HEK293 (cell line): ENCODE measurements at regions not wholly inside any gene's neighbourhood (a gene's known extent, or its start where the extent isn't known, plus 50 kb on each side); places are given as distances from the start of the nearest gene placed in this dataset.

Experiments used
- CTCF ChIA-PET: fragments of 350-600 bp; formaldehyde crosslinking; extraction: SDS; loops from one replicate; lab custom pipeline; 2021; ENCODE audit warnings: antibody characterized with exemption; lab: Yijun Ruan, JAX
- POLR2A ChIA-PET: fragments of 300-600 bp; formaldehyde crosslinking; extraction: SDS; loops from one replicate; lab custom pipeline; 2020; ENCODE audit warnings: antibody characterized with exemption, inconsistent platforms; lab: Yijun Ruan, JAX
- H3K27ac ChIP-seq: fragments of 200-500 bp; sonication (Bioruptor generic); 2 replicates; pipeline ENCODE4 v1.5.1; 2014; ENCODE audit warnings: low read depth, low read length, control low read depth, inconsistent platforms; ENCODE audit errors: extremely low read depth
- H3K36me3 ChIP-seq, 2 experiments: fragments of 200-500 bp in 1 of 2; sonication (Bioruptor generic) in 1 of 2; 1 replicate in 1 of 2; 2 replicates in 1 of 2; pipeline ENCODE4 v1.5.1; 2014 to 2017; ENCODE audit warnings: inconsistent platforms in 2 of 2, low read length in 2 of 2; ENCODE audit not compliant: control insufficient read depth in 2 of 2, insufficient read depth in 1 of 2
- H3K4me1 ChIP-seq: fragments of 200-500 bp; sonication (Bioruptor generic); 2 replicates; pipeline ENCODE4 v1.5.1; 2014; ENCODE audit warnings: mild to moderate bottlenecking, low read length, inconsistent platforms; ENCODE audit not compliant: control insufficient read depth, insufficient read depth
- H3K4me3 ChIP-seq: 2 replicates; pipeline ENCODE4 v1.5.1; 2011; ENCODE audit warnings: low read depth, mild to moderate bottlenecking, control low read depth, low read length, moderate library complexity
- H3K9me3 ChIP-seq: fragments of 200-500 bp; sonication (Bioruptor generic); 2 replicates; pipeline ENCODE4 v1.5.1; 2014; ENCODE audit warnings: low read depth, low read length, inconsistent platforms; ENCODE audit not compliant: control insufficient read depth, insufficient read depth
- FEZF1 ChIP-seq: fragments of 450-650 bp; formaldehyde crosslinking; IDR thresholded peaks from 2 replicates; pipeline ENCODE4 v1.5.1; 2016; ENCODE audit warnings: missing biosample characterization, missing genetic modification characterization
- GLI2 ChIP-seq: fragments of 450-650 bp; formaldehyde crosslinking; IDR thresholded peaks from 2 replicates; pipeline ENCODE4; 2017; ENCODE audit warnings: missing biosample characterization, missing genetic modification characterization, low read depth, borderline replicate concordance
- HOXA7 ChIP-seq: sonication (generic); formaldehyde crosslinking; IDR thresholded peaks from 2 replicates; pipeline ENCODE4 v1.8.1; 2022; ENCODE audit warnings: missing genetic modification reagents, borderline replicate concordance
- PBX3 ChIP-seq: sonication (generic); formaldehyde crosslinking; IDR thresholded peaks from 2 replicates; pipeline ENCODE4 v1.8.1; 2022; ENCODE audit warnings: mild to moderate bottlenecking, moderate library complexity, missing genetic modification reagents
- PRDM4 ChIP-seq: fragments of 450-650 bp; formaldehyde crosslinking; IDR thresholded peaks from 2 replicates; pipeline ENCODE4 v1.5.1; 2017; ENCODE audit warnings: missing biosample characterization, missing genetic modification characterization
- SP3 ChIP-seq: fragments of 450-650 bp; formaldehyde crosslinking; IDR thresholded peaks from 2 replicates; pipeline ENCODE4 v1.5.1; 2016; ENCODE audit warnings: missing biosample characterization, missing genetic modification characterization
- SP7 ChIP-seq: fragments of 450-650 bp; formaldehyde crosslinking; IDR thresholded peaks from 2 replicates; pipeline ENCODE4 v1.5.1; 2016; ENCODE audit warnings: missing biosample characterization, missing genetic modification characterization
- WT1 ChIP-seq: fragments of 450-650 bp; formaldehyde crosslinking; IDR thresholded peaks from 2 replicates; pipeline ENCODE4 v1.5.1; 2016; ENCODE audit warnings: missing biosample characterization, missing genetic modification characterization
- ZBTB21 ChIP-seq: fragments of 450-650 bp; formaldehyde crosslinking; IDR thresholded peaks from 2 replicates; pipeline ENCODE4 v1.5.1; 2017; ENCODE audit warnings: missing biosample characterization, missing genetic modification characterization
- ZBTB8A ChIP-seq: fragments of 450-650 bp; formaldehyde crosslinking; IDR thresholded peaks from 2 replicates; pipeline ENCODE4 v1.5.1; 2016; ENCODE audit warnings: missing biosample characterization, missing genetic modification characterization
- ZFP41 ChIP-seq: fragments of 450-650 bp; formaldehyde crosslinking; IDR thresholded peaks from 2 replicates; pipeline ENCODE4 v1.5.1; 2016; ENCODE audit warnings: missing biosample characterization, missing genetic modification characterization, borderline replicate concordance
- ZNF184 ChIP-seq: fragments of 450-650 bp; IDR thresholded peaks from 2 replicates; pipeline ENCODE4 v1.5.1; 2018; ENCODE audit warnings: missing biosample characterization, mild to moderate bottlenecking, missing genetic modification characterization
- ZNF221 ChIP-seq: fragments of 450-650 bp; formaldehyde crosslinking; IDR thresholded peaks from 2 replicates; pipeline ENCODE4 v1.5.1; 2017; ENCODE audit warnings: missing biosample characterization, missing genetic modification characterization, borderline replicate concordance
- ZNF302 ChIP-seq: fragments of 450-650 bp; formaldehyde crosslinking; IDR thresholded peaks from 2 replicates; pipeline ENCODE4 v1.5.1; 2016; ENCODE audit warnings: missing biosample characterization, missing genetic modification characterization, low read depth
- ZNF350 ChIP-seq: fragments of 450-650 bp; formaldehyde crosslinking; IDR thresholded peaks from 2 replicates; pipeline ENCODE4 v1.5.0; 2017; ENCODE audit warnings: missing biosample characterization, mild to moderate bottlenecking, missing genetic modification characterization
- ZNF48 ChIP-seq: fragments of 450-650 bp; formaldehyde crosslinking; IDR thresholded peaks from 2 replicates; pipeline ENCODE4 v1.5.1; 2016; ENCODE audit warnings: missing biosample characterization, missing genetic modification characterization
- ZNF510 ChIP-seq: fragments of 450-650 bp; formaldehyde crosslinking; IDR thresholded peaks from 2 replicates; pipeline ENCODE4 v1.5.1; 2018; ENCODE audit warnings: mild to moderate bottlenecking, missing genetic modification characterization, missing biosample characterization; ENCODE audit not compliant: insufficient replicate concordance
- ZNF513 ChIP-seq: fragments of 450-650 bp; IDR thresholded peaks from 2 replicates; pipeline ENCODE4 v1.5.1; 2018; ENCODE audit warnings: missing biosample characterization, missing genetic modification characterization
- ZNF544 ChIP-seq: fragments of 450-650 bp; formaldehyde crosslinking; IDR thresholded peaks from 2 replicates; pipeline ENCODE4 v1.5.0; 2017; ENCODE audit warnings: missing biosample characterization, missing genetic modification characterization
- ZNF621 ChIP-seq: fragments of 450-650 bp; formaldehyde crosslinking; IDR thresholded peaks from 2 replicates; pipeline ENCODE4 v1.5.1; 2017; ENCODE audit warnings: missing biosample characterization, missing genetic modification characterization
- ZNF660 ChIP-seq: fragments of 450-650 bp; IDR thresholded peaks from 2 replicates; pipeline ENCODE4 v1.5.1; 2018; ENCODE audit warnings: missing biosample characterization, mild to moderate bottlenecking, missing genetic modification characterization
- ZNF707 ChIP-seq: fragments of 450-650 bp; formaldehyde crosslinking; IDR thresholded peaks from 2 replicates; pipeline ENCODE4 v1.5.1; 2016; ENCODE audit warnings: missing biosample characterization, missing genetic modification characterization
- ZNF843 ChIP-seq: fragments of 450-650 bp; formaldehyde crosslinking; IDR thresholded peaks from 2 replicates; pipeline ENCODE4 v1.5.1; 2016; ENCODE audit warnings: missing biosample characterization, missing genetic modification characterization
- ZSCAN16 ChIP-seq: fragments of 450-650 bp; formaldehyde crosslinking; IDR thresholded peaks from 2 replicates; pipeline ENCODE4 v1.5.1; 2016; ENCODE audit warnings: missing biosample characterization, missing genetic modification characterization
- ZSCAN30 ChIP-seq: fragments of 450-650 bp; IDR thresholded peaks from 2 replicates; pipeline ENCODE4 v1.5.1; 2018; ENCODE audit warnings: missing biosample characterization, mild to moderate bottlenecking, missing genetic modification characterization, moderate library complexity
- TF ChIP-seq, protein P1 (sequence below): fragments of 450-650 bp; formaldehyde crosslinking; IDR thresholded peaks from 2 replicates; pipeline ENCODE4 v1.5.1; 2016; ENCODE audit warnings: missing biosample characterization, missing genetic modification characterization
- TF ChIP-seq, protein P2 (sequence below): fragments of 450-650 bp; formaldehyde crosslinking; IDR thresholded peaks from 2 replicates; pipeline ENCODE4 v1.5.1; 2016; ENCODE audit warnings: missing biosample characterization, missing genetic modification characterization
- TF ChIP-seq, protein P3 (sequence below): fragments of 450-650 bp; formaldehyde crosslinking; IDR thresholded peaks from 2 replicates; pipeline ENCODE4 v1.5.1; 2017; ENCODE audit warnings: missing biosample characterization, mild to moderate bottlenecking, missing genetic modification characterization, moderate library complexity
- TF ChIP-seq, protein P4 (sequence below): fragments of 450-650 bp; formaldehyde crosslinking; IDR thresholded peaks from 2 replicates; pipeline ENCODE4 v1.5.1; 2016; ENCODE audit warnings: missing biosample characterization, missing genetic modification characterization

- Histone ChIP-seq H3K4me1 (peaks cover 33% of the 10 kb centered on the region), H3K36me3 (no peaks in the 10 kb centered on the region), H3K27ac (no peak overlapping the region; the same call in 1 of the 2 replicates), H3K9me3 (no peaks in the 10 kb centered on the region), H3K4me3 (no peak overlapping the region)
- POLR2A ChIA-PET = no interaction called here
- CTCF ChIA-PET = interaction anchor here (0.9 to 3.3 kb wide), 5 partner anchors 11 to 786 kb away, joined by 3 to 19 read pairs (median 4); no protein-coding TSS in a partner anchor
- TF ChIP-seq ZNF513 (tag by site-specific recombination) (no peak), SP7 (tag by site-specific recombination) (no peak), FEZF1 (peak; percentile 65), GLI2 (tag by site-specific recombination) (no peak), HOXA7 (no peak), ZNF350 (no peak), ZNF660 (tag by site-specific recombination) (no peak), ZBTB21 (tag by site-specific recombination) (no peak), PRDM4 (tag by site-specific recombination) (no peak; the same call in 1 of the 2 replicates), ZNF621 (tag by site-specific recombination) (no peak), ZNF544 (tag by site-specific recombination) (no peak), PBX3 (CRISPR knock-in tag) (no peak), ZNF221 (tag by site-specific recombination) (no peak), ZNF302 (tag by site-specific recombination) (no peak), ZNF843 (tag by site-specific recombination) (peak; percentile 34), SP3 (tag by site-specific recombination) (no peak), ZNF707 (no peak), ZNF184 (tag by site-specific recombination) (no peak), WT1 (no peak), ZSCAN30 (tag by site-specific recombination) (no peak), ZSCAN16 (no peak), ZNF510 (tag by site-specific recombination) (no peak), ZNF48 (tag by site-specific recombination) (no peak), ZBTB8A (tag by site-specific recombination) (peak; percentile 21), ZFP41 (tag by site-specific recombination) (no peak)
- TF ChIP-seq, protein P1, sequence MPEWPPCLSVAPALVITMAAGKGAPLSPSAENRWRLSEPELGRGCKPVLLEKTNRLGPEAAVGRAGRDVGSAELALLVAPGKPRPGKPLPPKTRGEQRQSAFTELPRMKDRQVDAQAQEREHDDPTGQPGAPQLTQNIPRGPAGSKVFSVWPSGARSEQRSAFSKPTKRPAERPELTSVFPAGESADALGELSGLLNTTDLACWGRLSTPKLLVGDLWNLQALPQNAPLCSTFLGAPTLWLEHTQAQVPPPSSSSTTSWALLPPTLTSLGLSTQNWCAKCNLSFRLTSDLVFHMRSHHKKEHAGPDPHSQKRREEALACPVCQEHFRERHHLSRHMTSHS (tag by site-specific recombination) = no peak
- TF ChIP-seq, protein P2, sequence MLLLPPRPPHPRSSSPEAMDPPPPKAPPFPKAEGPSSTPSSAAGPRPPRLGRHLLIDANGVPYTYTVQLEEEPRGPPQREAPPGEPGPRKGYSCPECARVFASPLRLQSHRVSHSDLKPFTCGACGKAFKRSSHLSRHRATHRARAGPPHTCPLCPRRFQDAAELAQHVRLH = 0 out of 2 replicates have a peak, but pooled peaks have one; percentile 38
- TF ChIP-seq, protein P3, sequence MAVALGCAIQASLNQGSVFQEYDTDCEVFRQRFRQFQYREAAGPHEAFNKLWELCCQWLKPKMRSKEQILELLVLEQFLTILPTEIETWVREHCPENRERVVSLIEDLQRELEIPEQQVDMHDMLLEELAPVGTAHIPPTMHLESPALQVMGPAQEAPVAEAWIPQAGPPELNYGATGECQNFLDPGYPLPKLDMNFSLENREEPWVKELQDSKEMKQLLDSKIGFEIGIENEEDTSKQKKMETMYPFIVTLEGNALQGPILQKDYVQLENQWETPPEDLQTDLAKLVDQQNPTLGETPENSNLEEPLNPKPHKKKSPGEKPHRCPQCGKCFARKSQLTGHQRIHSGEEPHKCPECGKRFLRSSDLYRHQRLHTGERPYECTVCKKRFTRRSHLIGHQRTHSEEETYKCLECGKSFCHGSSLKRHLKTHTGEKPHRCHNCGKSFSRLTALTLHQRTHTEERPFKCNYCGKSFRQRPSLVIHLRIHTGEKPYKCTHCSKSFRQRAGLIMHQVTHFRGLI (tag by site-specific recombination) = peak; percentile 64; the same call in 1 of the 2 replicates
- TF ChIP-seq, protein P4, sequence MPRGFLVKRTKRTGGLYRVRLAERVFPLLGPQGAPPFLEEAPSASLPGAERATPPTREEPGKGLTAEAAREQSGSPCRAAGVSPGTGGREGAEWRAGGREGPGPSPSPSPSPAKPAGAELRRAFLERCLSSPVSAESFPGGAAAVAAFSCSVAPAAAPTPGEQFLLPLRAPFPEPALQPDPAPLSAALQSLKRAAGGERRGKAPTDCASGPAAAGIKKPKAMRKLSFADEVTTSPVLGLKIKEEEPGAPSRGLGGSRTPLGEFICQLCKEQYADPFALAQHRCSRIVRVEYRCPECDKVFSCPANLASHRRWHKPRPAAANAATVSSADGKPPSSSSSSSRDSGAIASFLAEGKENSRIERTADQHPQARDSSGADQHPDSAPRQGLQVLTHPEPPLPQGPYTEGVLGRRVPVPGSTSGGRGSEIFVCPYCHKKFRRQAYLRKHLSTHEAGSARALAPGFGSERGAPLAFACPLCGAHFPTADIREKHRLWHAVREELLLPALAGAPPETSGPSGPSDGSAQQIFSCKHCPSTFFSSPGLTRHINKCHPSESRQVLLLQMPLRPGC (tag by site-specific recombination) = no peak
Observed at GRCh38 chr7:25881317-25882037, 270.5 kb upstream of the NFE2L3 start.
